ENCODE measurements at regions not wholly inside any gene's neighbourhood (a gene's known extent, or its start where the extent isn't known, plus 50 kb on each side); places are given as distances from the start of the nearest gene placed in this dataset.

GRCh38 chr9:108322326-108323098 is 533.3 kb downstream of the ACTL7B start:
- DNase-seq = no peak

GRCh38 chr9:108316630-108317029 is 539.2 kb downstream of the ACTL7B start:
- no peak for DNase-seq

GRCh38 chr9:108316066-108316465 is 539.7 kb downstream of the ACTL7B start:
- DNase-seq = no peak

- DNase-seq = no peak
Measured at GRCh38 chr9:108311745-108312144, 544.0 kb downstream of the ACTL7B start.

- no peak for DNase-seq
Measured at GRCh38 chr9:108310202-108310601, 545.6 kb downstream of the ACTL7B start.

- no peak for DNase-seq
Measured at GRCh38 chr9:108300306-108301287, 555.2 kb downstream of the ACTL7B start.

GRCh38 chr9:108297073-108297472 is 558.7 kb downstream of the ACTL7B start:
- no peak for DNase-seq

GRCh38 chr9:108296056-108296455 is 559.7 kb downstream of the ACTL7B start:
- no peak for DNase-seq

- DNase-seq = no peak
Measured at GRCh38 chr9:108291586-108291932, 564.2 kb downstream of the ACTL7B start.

- no peak for DNase-seq
Measured at GRCh38 chr9:108290839-108291585, 564.8 kb downstream of the ACTL7B start.

GRCh38 chr9:108286638-108287206 is 569.1 kb downstream of the ACTL7B start:
- DNase-seq = no peak

GRCh38 chr9:108283696-108284095 is 572.1 kb downstream of the ACTL7B start:
- no peak for DNase-seq

- no peak for DNase-seq
Measured at GRCh38 chr9:108282872-108283271, 572.9 kb downstream of the ACTL7B start.

GRCh38 chr9:108281696-108282095 is 574.1 kb downstream of the ACTL7B start:
- DNase-seq = no peak

GRCh38 chr9:108278341-108278740 is 577.4 kb downstream of the ACTL7B start:
- no peak for DNase-seq

GRCh38 chr9:108277216-108277615 is 578.6 kb downstream of the ACTL7B start:
- DNase-seq = no peak

- DNase-seq = no peak
Measured at GRCh38 chr9:108275906-108276305, 579.9 kb downstream of the ACTL7B start.

- DNase-seq = no peak
Measured at GRCh38 chr9:108274971-108275370, 580.8 kb downstream of the ACTL7B start.

- no peak for DNase-seq
Measured at GRCh38 chr9:108273988-108274387, 581.8 kb downstream of the ACTL7B start.

- no peak for DNase-seq
Measured at GRCh38 chr9:108272349-108272899, 583.4 kb downstream of the ACTL7B start.

GRCh38 chr9:108271646-108272348 is 584.0 kb downstream of the ACTL7B start:
- DNase-seq = no peak

GRCh38 chr9:108271236-108271635 is 584.5 kb downstream of the ACTL7B start:
- DNase-seq = no peak
